KMS-11 (cell line): ENCODE measurements at regions not wholly inside any gene's neighbourhood (a gene's known extent, or its start where the extent isn't known, plus 50 kb on each side); places are given as distances from the start of the nearest gene placed in this dataset.

Source experiments
- H2AFZ ChIP-seq: fragments of 200-600 bp; sonication (generic); 2 replicates; pipeline ENCODE4 v1.6.1; 2016; ENCODE audit warnings: antibody characterized with exemption, mixed run types, low read depth
- H3K27ac ChIP-seq: fragments of 200-600 bp; sonication (generic); 2 replicates; pipeline ENCODE4 v1.6.1; 2016; ENCODE audit warnings: mild to moderate bottlenecking, mixed run types
- H3K27me3 ChIP-seq: fragments of 200-600 bp; sonication (generic); 2 replicates; pipeline ENCODE4 v1.6.1; 2017; ENCODE audit warnings: mild to moderate bottlenecking, low read depth, mixed run types, moderate library complexity; ENCODE audit not compliant: insufficient read depth
- H3K36me3 ChIP-seq: fragments of 200-600 bp; sonication (generic); 2 replicates; pipeline ENCODE4 v1.6.1; 2017; ENCODE audit warnings: mild to moderate bottlenecking, mixed run types; ENCODE audit not compliant: insufficient read depth
- H3K4me1 ChIP-seq: fragments of 200-600 bp; sonication (generic); 2 replicates; pipeline ENCODE4 v1.6.1; 2016; ENCODE audit warnings: mild to moderate bottlenecking, low read depth, mixed run types; ENCODE audit not compliant: poor library complexity, severe bottlenecking
- H3K4me2 ChIP-seq: fragments of 200-600 bp; sonication (generic); 2 replicates; pipeline ENCODE4 v1.7.0; 2016; ENCODE audit warnings: mild to moderate bottlenecking, mixed run types
- H3K4me3 ChIP-seq: fragments of 200-600 bp; sonication (generic); IDR thresholded peaks from 2 replicates; pipeline ENCODE4 v1.6.1; 2017; ENCODE audit warnings: low read depth, low read length, mixed read lengths; ENCODE audit not compliant: insufficient read depth
- H3K79me2 ChIP-seq: fragments of 200-600 bp; sonication (generic); 2 replicates; pipeline ENCODE4 v1.6.1; 2016; ENCODE audit warnings: low read depth, mixed run types; ENCODE audit not compliant: insufficient read depth
- H3K9ac ChIP-seq: fragments of 200-600 bp; sonication (generic); 2 replicates; pipeline ENCODE4 v1.6.1; 2016; ENCODE audit warnings: mild to moderate bottlenecking, mixed run types
- H4K20me1 ChIP-seq: fragments of 200-600 bp; sonication (generic); 2 replicates; pipeline ENCODE4 v1.6.1; 2016; ENCODE audit warnings: mild to moderate bottlenecking, mixed run types; ENCODE audit not compliant: insufficient read depth
- TF ChIP-seq, protein P1 (sequence below): fragments of 200-600 bp; sonication (generic); conservative IDR thresholded peaks from 2 replicates; pipeline ENCODE4 v1.6.1; 2017; ENCODE audit warnings: low read depth, mild to moderate bottlenecking, antibody characterized with exemption, low read length, moderate library complexity, mixed read lengths

DNA sequence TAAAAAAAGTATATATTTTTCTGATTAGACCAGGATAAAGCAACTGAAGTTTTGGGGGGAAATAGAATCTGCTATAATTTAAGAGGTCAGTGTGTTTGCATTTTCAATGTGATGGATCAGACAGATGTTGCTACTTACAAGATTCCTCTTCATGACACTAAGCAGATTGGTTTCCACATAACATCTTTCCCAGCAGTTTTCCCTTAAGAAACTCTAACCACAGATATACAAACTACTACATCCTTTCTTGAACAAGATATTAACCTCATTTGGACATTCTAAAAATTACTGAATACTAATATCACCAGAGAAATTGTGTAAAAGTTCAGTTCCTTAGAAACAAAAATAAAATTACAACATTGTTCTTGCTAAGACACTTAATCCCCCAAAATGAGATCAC lies 106.7 kb upstream of the GUCY1A1 start:
- Histone ChIP-seq H3K27me3 (no peaks in the 10 kb centered on the region), H3K4me2 (no peak overlapping the region), H2AFZ (no peak overlapping the region), H3K4me3 (no peak overlapping the region), H3K9ac (no peak overlapping the region), H4K20me1 (no peaks in the 10 kb centered on the region), H3K27ac (no peak overlapping the region), H3K79me2 (no peaks in the 10 kb centered on the region), H3K4me1 (no peaks in the 10 kb centered on the region), H3K36me3 (no peaks in the 10 kb centered on the region)
- TF ChIP-seq, protein P1, sequence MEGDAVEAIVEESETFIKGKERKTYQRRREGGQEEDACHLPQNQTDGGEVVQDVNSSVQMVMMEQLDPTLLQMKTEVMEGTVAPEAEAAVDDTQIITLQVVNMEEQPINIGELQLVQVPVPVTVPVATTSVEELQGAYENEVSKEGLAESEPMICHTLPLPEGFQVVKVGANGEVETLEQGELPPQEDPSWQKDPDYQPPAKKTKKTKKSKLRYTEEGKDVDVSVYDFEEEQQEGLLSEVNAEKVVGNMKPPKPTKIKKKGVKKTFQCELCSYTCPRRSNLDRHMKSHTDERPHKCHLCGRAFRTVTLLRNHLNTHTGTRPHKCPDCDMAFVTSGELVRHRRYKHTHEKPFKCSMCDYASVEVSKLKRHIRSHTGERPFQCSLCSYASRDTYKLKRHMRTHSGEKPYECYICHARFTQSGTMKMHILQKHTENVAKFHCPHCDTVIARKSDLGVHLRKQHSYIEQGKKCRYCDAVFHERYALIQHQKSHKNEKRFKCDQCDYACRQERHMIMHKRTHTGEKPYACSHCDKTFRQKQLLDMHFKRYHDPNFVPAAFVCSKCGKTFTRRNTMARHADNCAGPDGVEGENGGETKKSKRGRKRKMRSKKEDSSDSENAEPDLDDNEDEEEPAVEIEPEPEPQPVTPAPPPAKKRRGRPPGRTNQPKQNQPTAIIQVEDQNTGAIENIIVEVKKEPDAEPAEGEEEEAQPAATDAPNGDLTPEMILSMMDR: no peak

DNA sequence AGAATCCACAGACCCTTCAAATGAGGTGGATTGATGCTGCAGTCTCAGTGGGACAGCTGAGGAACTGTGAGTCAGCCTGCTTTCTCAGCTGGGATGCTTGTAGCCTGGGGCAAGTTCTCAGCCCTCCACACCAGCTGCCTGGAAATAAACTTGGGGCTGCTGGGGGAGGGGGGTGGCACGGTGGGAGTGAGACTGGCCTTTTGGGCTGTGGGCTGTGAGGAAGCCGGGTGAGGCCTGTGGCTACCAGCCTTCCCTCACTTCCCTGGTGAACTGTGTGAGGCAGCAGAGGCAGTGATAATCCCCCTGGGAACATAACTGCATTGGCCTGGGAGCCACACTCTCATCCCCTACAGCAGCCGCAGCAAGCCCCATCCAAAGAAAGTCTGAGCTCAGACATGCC lies 114.5 kb upstream of the GUCY1A1 start:
- no peak overlapping the region for H3K4me3 ChIP-seq
- no peak overlapping the region for H3K9ac ChIP-seq
- H3K27me3 ChIP-seq: no peaks in the 10 kb centered on the region
- no peaks in the 10 kb centered on the region for H3K79me2 ChIP-seq
- H4K20me1 ChIP-seq: no peaks in the 10 kb centered on the region
- no peaks in the 10 kb centered on the region for H3K4me1 ChIP-seq
- no peak overlapping the region for H3K27ac ChIP-seq
- H3K4me2 ChIP-seq: no peak overlapping the region
- H3K36me3 ChIP-seq: no peaks in the 10 kb centered on the region
- H2AFZ ChIP-seq: no peak overlapping the region
- TF ChIP-seq, protein P1: no peak

DNA sequence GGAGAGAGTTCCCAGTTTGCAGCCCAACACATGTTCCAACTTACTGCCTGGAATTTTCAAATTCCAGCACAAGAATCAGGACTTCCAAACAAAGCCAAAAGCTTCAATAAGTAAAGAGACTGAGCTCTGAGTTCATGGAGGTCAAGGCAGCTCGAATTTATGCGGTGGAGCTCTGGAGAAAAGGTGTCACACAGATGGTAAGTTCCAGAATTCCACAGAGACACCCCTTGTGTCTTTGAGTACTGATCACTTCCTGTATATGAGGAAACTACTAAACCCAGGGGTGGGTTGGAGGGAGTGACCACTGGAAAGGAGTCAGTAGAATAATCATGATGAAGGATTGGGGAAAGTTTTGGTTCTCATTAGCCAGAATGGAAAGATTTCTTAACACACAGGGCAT lies 118.5 kb upstream of the GUCY1A1 start:
- Histone ChIP-seq H3K9ac (no peak overlapping the region), H3K4me2 (no peak overlapping the region), H3K27ac (no peak overlapping the region), H4K20me1 (no peaks in the 10 kb centered on the region), H3K79me2 (no peaks in the 10 kb centered on the region), H3K4me3 (no peak overlapping the region), H3K4me1 (no peaks in the 10 kb centered on the region), H2AFZ (no peak overlapping the region), H3K36me3 (no peaks in the 10 kb centered on the region), H3K27me3 (no peaks in the 10 kb centered on the region)
- TF ChIP-seq, protein P1: no peak

DNA sequence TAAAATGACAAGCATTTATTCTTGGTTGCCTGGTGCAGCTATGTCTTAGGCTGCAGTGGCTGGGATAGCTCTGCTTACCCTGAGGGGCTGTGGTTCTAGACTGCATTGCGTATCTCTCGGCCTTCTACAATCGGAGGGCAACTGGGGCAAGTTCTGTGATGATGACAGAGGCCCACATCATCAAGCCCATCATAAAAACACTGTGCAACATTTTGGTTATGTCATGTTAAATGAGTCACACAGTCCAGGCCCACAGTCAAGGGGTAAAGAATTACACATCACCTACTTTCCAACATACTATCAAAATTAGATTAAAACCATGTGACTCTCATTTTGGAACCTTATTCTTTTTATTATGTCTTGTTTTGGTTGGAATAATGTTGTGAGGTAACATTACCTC lies 120.2 kb upstream of the GUCY1A1 start:
- TF ChIP-seq, protein P1: no peak
- Histone ChIP-seq H3K4me1 (no peaks in the 10 kb centered on the region), H3K4me2 (no peak overlapping the region), H4K20me1 (no peaks in the 10 kb centered on the region), H3K36me3 (no peaks in the 10 kb centered on the region), H2AFZ (no peak overlapping the region), H3K79me2 (no peaks in the 10 kb centered on the region), H3K4me3 (no peak overlapping the region), H3K27me3 (no peaks in the 10 kb centered on the region), H3K9ac (no peak overlapping the region), H3K27ac (no peak overlapping the region)

DNA sequence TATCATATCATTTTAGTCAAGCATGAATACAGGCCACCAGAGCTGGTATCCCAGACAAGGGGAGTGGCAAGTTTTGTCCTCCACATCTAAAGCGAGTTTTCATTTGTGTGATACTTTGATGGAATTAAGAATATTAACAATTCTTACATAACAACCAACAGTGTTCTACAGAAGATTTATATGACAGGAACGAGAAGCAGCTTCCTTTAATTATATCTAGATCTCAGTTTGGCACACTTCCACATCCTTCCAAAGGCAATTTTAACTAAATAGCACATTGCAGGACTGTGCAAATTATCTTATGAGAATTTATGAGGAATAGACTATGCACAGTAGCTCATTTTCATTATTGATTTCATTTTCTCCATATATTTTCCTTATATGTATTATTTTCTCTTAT lies 121.2 kb upstream of the GUCY1A1 start:
- Histone ChIP-seq H4K20me1 (no peaks in the 10 kb centered on the region), H3K4me3 (no peak overlapping the region), H3K36me3 (no peaks in the 10 kb centered on the region), H3K27me3 (no peaks in the 10 kb centered on the region), H3K79me2 (no peaks in the 10 kb centered on the region), H2AFZ (no peak overlapping the region), H3K9ac (no peak overlapping the region), H3K27ac (no peak overlapping the region), H3K4me1 (no peaks in the 10 kb centered on the region), H3K4me2 (no peak overlapping the region)
- TF ChIP-seq, protein P1: no peak
